K562 (cell line): ENCODE measurements at regions not wholly inside any gene's neighbourhood (a gene's known extent, or its start where the extent isn't known, plus 50 kb on each side); places are given as distances from the start of the nearest gene placed in this dataset.

Experiments
- ATAC-seq: fragments of 200-7000 bp; cut with Tn5 transposase; 3 replicates; pipeline ENCODE4 v1.9.1; 2020; ENCODE audit warnings: moderate library complexity
- BruUV-seq: library from RNA; stranded (reverse); fragments of 400-500 nt; replicated peaks from 2 replicates; lab custom pipeline; 2021; lab: Mats Ljungman, UMichigan
- CTCF ChIA-PET: fragments of 300-600 bp; formaldehyde crosslinking; extraction: SDS; loops from one replicate; lab custom pipeline; 2021; ENCODE audit warnings: low intra/inter-chr PET ratio; lab: Yijun Ruan, JAX
- POLR2A ChIA-PET: fragments of 300-600, 350-650 bp; sonication (Branson Sonifier 250); formaldehyde crosslinking; extraction: SDS; loops from one replicate; lab custom pipeline; 2021; ENCODE audit warnings: antibody characterized with exemption, inconsistent platforms; lab: Yijun Ruan, JAX
- DNase-seq, 4 experiments: peaks; one replicate each; pipeline versions ENCODE4 v3.0.0 to v3.0.0-alpha.2; 2011 to 2018; ENCODE audit warnings: low spot score in 3 of 4, mixed read lengths in 3 of 4; ENCODE audit errors: extremely low read depth in 1 of 4
- FAIRE-seq: peaks from 2 replicates; lab custom pipeline; 2011; peaks lifted over from hg19 to GRCh38; lab: Jason Lieb, UNC
- H2AFZ ChIP-seq: 2 replicates; pipeline ENCODE4 v1.6.0; 2011; ENCODE audit warnings: low read depth, low read length, control low read depth, inconsistent platforms
- H3K27ac ChIP-seq: fragments of 200-600 bp; 3 replicates; pipeline ENCODE4 v1.8.0; 2011; ENCODE audit warnings: low read depth, mild to moderate bottlenecking, control low read depth, inconsistent platforms, low read length, moderate library complexity, mixed read lengths; ENCODE audit errors: extremely low read depth
- H3K27me3 ChIP-seq, 2 experiments: fragments of 300-600 bp in 1 of 2; 2 replicates in 1 of 2; 3 replicates in 1 of 2; pipeline versions ENCODE4 v1.6.0 to v1.8.0; 2011; ENCODE audit warnings: inconsistent platforms in 2 of 2, low read length in 2 of 2, mild to moderate bottlenecking in 1 of 2, mixed read lengths in 1 of 2, moderate library complexity in 1 of 2; ENCODE audit not compliant: control insufficient read depth in 2 of 2, insufficient read depth in 2 of 2
- H3K36me3 ChIP-seq: fragments of 300-600 bp; 3 replicates; pipeline ENCODE4 v1.8.0; 2011; ENCODE audit warnings: mild to moderate bottlenecking, low read length, inconsistent platforms; ENCODE audit not compliant: control insufficient read depth, insufficient read depth
- H3K4me1 ChIP-seq, 2 experiments: fragments of 200-600 bp in 1 of 2; replicated peaks in 1 of 2; 2 replicates in 1 of 2; 3 replicates in 1 of 2; pipeline versions ENCODE4 v1.5.1 to v1.8.0; 2011; ENCODE audit warnings: inconsistent platforms in 2 of 2, low read length in 2 of 2, mild to moderate bottlenecking in 1 of 2, mixed read lengths in 1 of 2, moderate library complexity in 1 of 2; ENCODE audit not compliant: control insufficient read depth in 2 of 2, insufficient read depth in 2 of 2
- H3K4me2 ChIP-seq: 2 replicates; pipeline ENCODE4 v1.6.1; 2011; ENCODE audit warnings: low read length, control low read depth, inconsistent platforms, mixed read lengths; ENCODE audit not compliant: insufficient read depth
- H3K4me3 ChIP-seq: fragments of 200-600 bp; sonication (generic), shearing (Covaris generic); 2 replicates; pipeline ENCODE4 v1.5.1; 2016; ENCODE audit warnings: control low read depth, inconsistent platforms
- H3K79me2 ChIP-seq: fragments of 200-600 bp; 3 replicates; pipeline ENCODE4 v1.8.0; 2011; ENCODE audit warnings: low read length, inconsistent platforms; ENCODE audit not compliant: control insufficient read depth, insufficient read depth
- H3K9ac ChIP-seq, 2 experiments: 2 replicates each; pipeline versions ENCODE4 v1.6.0 to v1.6.1; 2011; ENCODE audit warnings: low read depth in 2 of 2, low read length in 2 of 2, control low read depth in 1 of 2, inconsistent platforms in 1 of 2, mild to moderate bottlenecking in 1 of 2, mixed read lengths in 1 of 2; ENCODE audit not compliant: insufficient read depth in 1 of 2
- H3K9me1 ChIP-seq: one replicate; pipeline ENCODE4 v1.6.0; 2011; ENCODE audit warnings: inconsistent platforms, mild to moderate bottlenecking, low read length, moderate library complexity; ENCODE audit not compliant: control insufficient read depth, insufficient read depth
- H3K9me3 ChIP-seq: replicated peaks from 2 replicates; pipeline ENCODE4 v1.5.1; 2011; ENCODE audit warnings: low read depth, low read length, inconsistent platforms; ENCODE audit not compliant: control insufficient read depth, insufficient read depth
- H4K20me1 ChIP-seq: replicated peaks from 2 replicates; pipeline ENCODE4 v1.6.1; 2011; ENCODE audit warnings: low read length, inconsistent platforms, mixed read lengths; ENCODE audit not compliant: control insufficient read depth, insufficient read depth
- AFF1 ChIP-seq, 2 experiments: fragments of 450-650 bp; IDR thresholded peaks; 2 replicates each; pipeline ENCODE4 v1.6.1; 2018; ENCODE audit warnings: mild to moderate bottlenecking in 2 of 2, low read depth in 1 of 2; ENCODE audit not compliant: partially characterized antibody in 2 of 2
- HNRNPL ChIP-seq: fragments of 200-400 bp; formaldehyde crosslinking; IDR thresholded peaks from 2 replicates; pipeline ENCODE4 v1.6.1; 2017; ENCODE audit warnings: low read depth, mild to moderate bottlenecking, low read length
- KLF13 ChIP-seq: fragments of 450-650 bp; IDR thresholded peaks from 2 replicates; pipeline ENCODE4 v1.6.1; 2016; ENCODE audit warnings: missing genetic modification characterization, low read depth, mild to moderate bottlenecking, missing compliant biosample characterization, moderate library complexity, borderline replicate concordance
- LCOR ChIP-seq: sonication (generic); formaldehyde crosslinking; IDR thresholded peaks from 2 replicates; pipeline ENCODE4 v1.8.0; 2022; ENCODE audit warnings: mild to moderate bottlenecking, missing genetic modification reagents
- MBD2 ChIP-seq: sonication (generic); IDR thresholded peaks from 2 replicates; pipeline ENCODE4 v1.6.1; 2016; ENCODE audit warnings: low read depth, borderline replicate concordance
- MYBL2 ChIP-seq, 2 experiments: fragments of 450-650 bp in 1 of 2; sonication (generic) in 1 of 2; formaldehyde crosslinking in 1 of 2; IDR thresholded peaks; 2 replicates each; pipeline versions ENCODE4 v1.6.1 to v1.8.1; 2017 to 2022; ENCODE audit warnings: borderline replicate concordance in 1 of 2, inconsistent platforms in 1 of 2, low read depth in 1 of 2, mild to moderate bottlenecking in 1 of 2, missing genetic modification reagents in 1 of 2, moderate library complexity in 1 of 2
- NR2C2 ChIP-seq, 2 experiments: fragments of 200-800 bp in 1 of 2; sonication (Bioruptor generic) in 1 of 2; sonication (generic) in 1 of 2; formaldehyde crosslinking in 1 of 2; IDR thresholded peaks; 2 replicates each; pipeline versions ENCODE4 v1.6.1 to v1.8.0; 2016 to 2022; ENCODE audit warnings: mild to moderate bottlenecking in 1 of 2, missing compliant biosample characterization in 1 of 2, missing genetic modification characterization in 1 of 2, missing genetic modification reagents in 1 of 2
- POLR2AphosphoS2 ChIP-seq: IDR thresholded peaks from 2 replicates; pipeline ENCODE4 v1.6.1; 2012; ENCODE audit warnings: low read length, improper control_type of control experiment
- TAF1 ChIP-seq: IDR thresholded peaks from 2 replicates; pipeline ENCODE4 v1.6.1; 2011; ENCODE audit warnings: mild to moderate bottlenecking, low read length, moderate library complexity; ENCODE audit not compliant: insufficient read depth, control insufficient read depth, severe bottlenecking; ENCODE audit errors: extremely low read depth
- TAF7 ChIP-seq: fragments of 450-650 bp; IDR thresholded peaks from 2 replicates; pipeline ENCODE4 v1.6.1; 2016; ENCODE audit warnings: missing genetic modification characterization, missing compliant biosample characterization
- TRIM24 ChIP-seq, 2 experiments: fragments of 450-650 bp; IDR thresholded peaks; 2 replicates each; pipeline ENCODE4 v1.6.1; 2016
- ZNF431 ChIP-seq: sonication (generic); formaldehyde crosslinking; IDR thresholded peaks from 2 replicates; pipeline ENCODE4 v1.8.0; 2022; ENCODE audit warnings: mild to moderate bottlenecking, missing genetic modification reagents
- ZNF699 ChIP-seq: fragments of 250-450 bp; sonication (Bioruptor Pico); IDR thresholded peaks from 2 replicates; pipeline ENCODE4 v1.8.0; 2021; ENCODE audit warnings: mild to moderate bottlenecking, moderate library complexity; ENCODE audit not compliant: insufficient replicate concordance
- ZNF830 ChIP-seq: fragments of 250-450 bp; sonication (Bioruptor Pico); IDR thresholded peaks from 2 replicates; pipeline ENCODE4 v1.5.0; 2021; ENCODE audit warnings: mild to moderate bottlenecking
- WGBS: fragments of 100-300 bp; shearing (Covaris generic); methylation state at CpG from one replicate; pipeline ENCODE4 v1.1.6; 2016; ENCODE audit warnings: low coverage, mixed read lengths; ENCODE audit not compliant: insufficient coverage; ENCODE audit errors: missing lambda C conversion rate; 5-methylcytosine and 5-hydroxymethylcytosine counted together
- in situ Hi-C: fragments of 300-500 bp; cut with MboI; formaldehyde crosslinking; loops from 4 replicates; pipeline ENCODE4 v1.15.0; 2018; ENCODE audit warnings: inconsistent platforms, mixed read lengths
- intact Hi-C: fragments of 100-400 bp; cut with micrococcal nuclease; formaldehyde crosslinking; loops from 2 replicates; pipeline ENCODE4 v1.14.2; 2022
- TF ChIP-seq, protein P1 (sequence below): fragments of 450-650 bp; IDR thresholded peaks from 2 replicates; pipeline ENCODE4 v1.6.1; 2014; ENCODE audit warnings: low read depth, mild to moderate bottlenecking, moderate library complexity, borderline replicate concordance
- TF ChIP-seq, protein P2 (sequence below): fragments of 450-650 bp; formaldehyde crosslinking; IDR thresholded peaks from 2 replicates; pipeline ENCODE4 v1.4.0; 2022; ENCODE audit warnings: missing genetic modification characterization

GRCh38 chr19:30878495-30878894 is 470.7 kb downstream of the TSHZ3 start:
- no TSS peak for BruUV-seq
- no peak overlapping the region for H2AFZ ChIP-seq
- POLR2A ChIA-PET, result no interaction called here
- H3K27me3 ChIP-seq, result no peaks in the 10 kb centered on the region
- H3K9me1 ChIP-seq, result no peaks in the 10 kb centered on the region
- DNase-seq (no peak), FAIRE-seq (no peak), ATAC-seq (no peak)
- no peak overlapping the region for H3K4me2 ChIP-seq
- H3K4me3 ChIP-seq, result no peak overlapping the region
- no peaks in the 10 kb centered on the region for H3K79me2 ChIP-seq
- in situ Hi-C loops (no loop called here), intact Hi-C loops (no loop called here)
- no peaks in the 10 kb centered on the region for H3K9me3 ChIP-seq
- CTCF ChIA-PET, result no interaction called here
- no peak overlapping the region for H3K27ac ChIP-seq
- no peaks in the 10 kb centered on the region for H3K36me3 ChIP-seq
- H4K20me1 ChIP-seq, result no peaks in the 10 kb centered on the region
- WGBS, result 0% methylated on average over 3 of the region's 3 CpGs
- H3K4me1 ChIP-seq, result no peaks in the 10 kb centered on the region
- H3K9ac ChIP-seq, result no peak overlapping the region
- TF ChIP-seq TRIM24 (IDR thresholded peaks at IDR 0.05) (no peak), KLF13 (tag) (no peak), TAF7 (tag) (no peak), ZNF830 (CRISPR knock-in tag) (no peak), ZNF431 (CRISPR knock-in tag) (no peak), HNRNPL (no peak), LCOR (CRISPR knock-in tag) (no peak), AFF1 (IDR thresholded peaks at IDR 0.05; ENCODE audit: low read depth in 1 of 2, partially characterized antibody in 2 of 2) (no peak), TAF1 (no peak), NR2C2 (CRISPR knock-in tag; IDR thresholded peaks at IDR 0.05) (no peak), NR2C2 (tag; IDR thresholded peaks at IDR 0.05) (no peak), MBD2 (no peak), POLR2AphosphoS2 (no peak), MYBL2 (IDR thresholded peaks at IDR 0.05; ENCODE audit: low read depth) (no peak), MYBL2 (CRISPR knock-in tag; IDR thresholded peaks at IDR 0.05; ENCODE audit: borderline replicate concordance) (no peak), ZNF699 (CRISPR knock-in tag) (no peak)
- TF ChIP-seq, protein P1, sequence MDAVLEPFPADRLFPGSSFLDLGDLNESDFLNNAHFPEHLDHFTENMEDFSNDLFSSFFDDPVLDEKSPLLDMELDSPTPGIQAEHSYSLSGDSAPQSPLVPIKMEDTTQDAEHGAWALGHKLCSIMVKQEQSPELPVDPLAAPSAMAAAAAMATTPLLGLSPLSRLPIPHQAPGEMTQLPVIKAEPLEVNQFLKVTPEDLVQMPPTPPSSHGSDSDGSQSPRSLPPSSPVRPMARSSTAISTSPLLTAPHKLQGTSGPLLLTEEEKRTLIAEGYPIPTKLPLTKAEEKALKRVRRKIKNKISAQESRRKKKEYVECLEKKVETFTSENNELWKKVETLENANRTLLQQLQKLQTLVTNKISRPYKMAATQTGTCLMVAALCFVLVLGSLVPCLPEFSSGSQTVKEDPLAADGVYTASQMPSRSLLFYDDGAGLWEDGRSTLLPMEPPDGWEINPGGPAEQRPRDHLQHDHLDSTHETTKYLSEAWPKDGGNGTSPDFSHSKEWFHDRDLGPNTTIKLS, result no peak
- TF ChIP-seq, protein P2, sequence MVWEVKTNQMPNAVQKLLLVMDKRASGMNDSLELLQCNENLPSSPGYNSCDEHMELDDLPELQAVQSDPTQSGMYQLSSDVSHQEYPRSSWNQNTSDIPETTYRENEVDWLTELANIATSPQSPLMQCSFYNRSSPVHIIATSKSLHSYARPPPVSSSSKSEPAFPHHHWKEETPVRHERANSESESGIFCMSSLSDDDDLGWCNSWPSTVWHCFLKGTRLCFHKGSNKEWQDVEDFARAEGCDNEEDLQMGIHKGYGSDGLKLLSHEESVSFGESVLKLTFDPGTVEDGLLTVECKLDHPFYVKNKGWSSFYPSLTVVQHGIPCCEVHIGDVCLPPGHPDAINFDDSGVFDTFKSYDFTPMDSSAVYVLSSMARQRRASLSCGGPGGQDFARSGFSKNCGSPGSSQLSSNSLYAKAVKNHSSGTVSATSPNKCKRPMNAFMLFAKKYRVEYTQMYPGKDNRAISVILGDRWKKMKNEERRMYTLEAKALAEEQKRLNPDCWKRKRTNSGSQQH, result no peak
